Activated CD8-positive, alpha-beta memory T cell treated with anti-CD3 and anti-CD28 coated beads for 36 hours (primary cell): ENCODE measurements at regions not wholly inside any gene's neighbourhood (a gene's known extent, or its start where the extent isn't known, plus 50 kb on each side); places are given as distances from the start of the nearest gene placed in this dataset.

Experiments used
- CTCF ChIA-PET: fragments of 350-600 bp; sonication (Branson Sonifier 250); formaldehyde crosslinking; loops from one replicate; lab custom pipeline; 2021; ENCODE audit warnings: antibody characterized with exemption; lab: Charles Lee
- POLR2A ChIA-PET: fragments of 350-600 bp; sonication (Branson Sonifier 250); formaldehyde crosslinking; loops from one replicate; lab custom pipeline; 2021; ENCODE audit warnings: antibody characterized with exemption; lab: Charles Lee

DNA sequence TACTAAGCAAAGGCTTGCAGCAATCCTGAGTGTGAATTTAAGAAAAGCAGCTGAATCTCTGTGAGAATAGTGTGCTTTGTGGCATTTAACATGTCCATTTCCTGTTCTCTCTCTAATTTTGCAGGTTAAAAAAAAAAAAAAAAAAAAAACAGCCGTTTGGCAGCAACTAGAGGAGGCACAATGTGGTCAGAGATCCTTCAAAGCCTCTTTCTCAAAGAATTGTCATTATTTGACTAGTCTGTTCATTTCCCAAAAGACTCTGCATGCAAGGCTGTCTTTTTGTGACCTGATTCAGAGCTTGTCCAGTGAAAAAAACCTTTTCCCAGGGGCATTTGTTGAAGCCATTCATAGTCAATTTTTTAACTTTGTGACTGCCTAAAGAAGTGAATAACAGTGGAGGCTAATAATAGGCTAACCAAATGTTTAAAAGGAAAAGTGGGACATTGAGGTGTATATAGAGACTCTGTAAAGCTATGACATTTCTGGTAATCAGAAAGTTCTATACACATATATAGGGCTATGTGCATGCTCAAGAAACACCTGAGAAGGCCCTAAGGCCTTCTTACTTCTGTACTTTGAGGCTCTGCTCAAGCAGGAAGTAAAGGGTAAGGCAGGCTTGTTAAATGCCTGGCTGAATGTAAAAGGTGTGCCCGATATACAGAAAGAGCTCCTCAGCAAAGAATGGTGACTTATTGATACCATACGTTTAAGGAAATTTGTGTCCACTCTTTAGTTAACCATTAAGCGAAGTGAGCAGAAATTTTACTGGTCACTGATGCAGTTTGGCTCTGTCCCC is 289.6 kb upstream of the RAB6C start:
- CTCF ChIA-PET: no interaction called here
- POLR2A ChIA-PET: no interaction called here

DNA sequence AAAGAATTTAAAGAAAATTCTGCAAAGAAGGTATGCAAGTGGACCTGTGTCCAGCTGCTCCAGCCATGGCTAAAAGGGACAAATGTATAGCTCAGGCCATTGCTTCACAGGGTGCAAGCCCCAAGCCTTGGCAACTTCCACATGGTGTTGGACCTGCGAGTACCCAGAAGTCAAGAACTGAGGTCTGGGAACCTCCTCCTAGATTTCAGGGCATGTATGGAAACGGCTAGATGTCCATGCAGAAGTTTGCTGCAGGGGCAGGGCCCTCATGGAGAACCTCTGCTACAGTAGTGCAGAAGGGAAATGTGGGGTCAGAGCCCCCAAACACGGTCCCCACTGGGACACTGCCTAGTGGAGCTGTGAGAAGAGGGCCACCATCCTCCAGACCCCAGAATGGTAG is 284.0 kb upstream of the RAB6C start:
- ChIA-PET CTCF (no interaction called here), POLR2A (no interaction called here)

DNA sequence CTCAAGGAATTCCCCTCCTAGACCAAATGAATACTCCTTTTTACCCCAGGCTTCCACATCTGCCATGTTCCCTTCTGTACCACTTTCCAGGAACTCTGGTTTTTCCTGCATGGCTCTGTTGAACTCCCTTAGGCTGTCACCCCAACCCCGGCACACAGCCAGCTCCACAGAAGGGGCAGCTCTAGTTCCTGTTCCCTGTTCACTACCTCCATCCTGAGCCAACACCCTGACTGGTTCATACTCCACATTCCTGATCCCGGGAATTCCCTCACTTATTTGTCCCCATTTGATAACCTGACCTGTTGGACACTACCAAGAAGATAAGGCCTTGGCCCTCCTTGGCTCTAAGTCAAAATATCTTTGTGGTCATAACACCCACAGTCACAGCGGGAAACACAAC is 280.9 kb upstream of the RAB6C start:
- ChIA-PET CTCF (no interaction called here), POLR2A (no interaction called here)

DNA sequence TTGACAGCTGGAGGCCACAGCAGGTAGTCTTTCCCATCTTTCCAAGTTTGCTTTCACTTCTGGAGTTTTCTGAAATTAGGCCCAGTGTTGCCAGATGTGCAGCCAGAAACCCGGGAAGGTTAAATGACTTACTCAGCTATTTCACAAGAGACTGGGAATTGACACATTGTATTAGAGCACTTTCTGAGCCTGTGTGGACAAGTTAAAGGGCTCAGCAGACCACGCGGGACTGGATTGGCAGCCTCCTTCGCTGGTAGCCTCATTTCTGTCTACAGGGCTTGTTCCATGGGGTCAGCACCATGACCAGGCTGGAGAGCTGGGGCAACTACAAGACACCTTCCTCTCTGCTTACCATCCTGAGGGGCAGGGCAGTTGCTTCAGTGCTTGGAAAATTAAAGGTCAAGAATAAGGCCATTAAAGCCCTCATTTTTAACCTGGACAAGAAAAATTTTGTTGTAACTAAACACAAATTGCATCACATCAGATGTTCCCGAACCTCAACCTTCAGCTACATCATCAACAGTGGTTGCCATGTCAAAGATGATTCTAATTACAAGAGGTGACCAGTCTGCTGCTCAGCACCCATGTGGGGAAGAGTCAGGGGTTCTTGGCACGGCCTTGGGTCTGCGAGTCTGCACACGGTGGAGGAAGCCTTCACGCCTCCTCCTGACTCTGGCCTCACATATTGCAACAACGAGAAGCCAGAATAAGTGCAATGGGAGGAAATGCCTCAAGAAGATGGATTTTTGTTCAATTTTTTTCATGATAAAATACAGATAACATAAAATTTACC is 279.5 kb upstream of the RAB6C start:
- ChIA-PET POLR2A (no interaction called here), CTCF (no interaction called here)

DNA sequence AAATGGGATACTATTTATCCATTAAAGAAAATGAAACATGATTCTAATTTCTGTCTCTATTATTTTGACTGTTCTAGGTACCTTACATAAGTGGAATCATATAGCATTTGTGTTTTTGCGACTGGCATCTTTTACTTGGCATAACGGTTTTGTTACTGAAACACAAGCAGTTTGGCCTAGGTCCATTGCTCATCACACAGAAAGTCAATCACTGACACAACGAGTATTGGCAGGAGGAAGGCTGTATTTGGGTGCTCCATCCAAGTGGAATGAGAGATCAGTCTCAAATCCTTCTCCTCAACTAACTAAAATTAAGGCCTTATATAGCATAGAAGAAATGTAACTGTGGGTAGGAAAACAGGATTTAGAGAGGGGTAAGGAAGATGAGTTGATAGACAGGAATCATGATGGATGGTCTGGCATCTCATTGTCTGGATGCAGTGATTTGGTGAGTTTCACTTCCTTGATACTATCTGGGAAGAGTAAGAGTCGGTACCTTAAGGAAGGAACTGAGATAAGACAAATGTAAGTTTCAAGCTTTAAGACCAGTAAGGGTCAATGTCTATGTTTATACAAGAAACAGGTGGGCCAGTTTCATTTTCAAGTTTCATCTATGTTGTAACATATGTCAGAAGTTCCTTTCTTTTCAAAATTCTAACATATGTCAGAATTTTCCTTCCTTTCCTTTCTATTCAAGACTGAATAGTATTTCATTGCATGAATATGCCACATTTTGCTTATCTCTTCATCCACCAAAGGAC is 276.9 kb upstream of the RAB6C start:
- ChIA-PET POLR2A (no interaction called here), CTCF (no interaction called here)

DNA sequence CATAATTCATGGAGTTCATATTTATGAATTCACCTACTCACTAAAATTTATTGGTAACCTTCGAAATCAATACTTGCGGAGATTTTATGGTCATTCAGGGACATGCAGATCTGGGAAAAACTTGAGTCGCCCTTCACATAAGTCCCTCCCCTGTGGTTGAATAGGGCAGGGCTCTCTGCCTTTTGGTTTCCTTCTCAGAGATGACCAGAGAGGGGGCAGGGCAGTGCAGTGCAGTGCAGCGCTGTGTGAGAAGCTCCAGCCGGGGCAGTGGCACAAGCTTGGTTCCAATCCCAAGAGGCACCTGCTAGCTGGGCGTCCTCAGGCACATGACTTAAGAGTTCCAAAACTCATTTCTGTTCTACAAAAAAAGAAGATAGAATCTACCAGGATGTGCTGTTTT is 274.4 kb upstream of the RAB6C start:
- CTCF ChIA-PET: no interaction called here

DNA sequence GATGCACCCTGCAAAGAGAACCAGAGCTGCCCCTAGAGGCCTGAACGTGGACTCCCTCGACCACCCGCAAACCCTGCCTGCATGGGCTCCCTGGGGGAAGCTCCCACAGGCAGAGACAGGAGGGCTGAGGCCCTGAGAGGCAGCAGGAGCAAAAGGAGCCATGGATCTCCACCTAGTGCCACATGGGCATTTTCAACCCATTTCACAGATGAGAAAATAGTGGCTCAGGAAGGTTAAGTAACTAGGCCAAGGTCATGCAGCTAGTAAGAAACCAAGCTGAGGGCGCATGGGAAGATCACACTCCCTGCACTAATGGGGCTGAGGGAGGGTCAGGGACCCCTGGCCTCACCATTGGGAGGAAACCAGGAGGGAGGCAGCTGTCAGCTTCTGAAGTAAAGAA is 271.7 kb upstream of the RAB6C start:
- POLR2A ChIA-PET: no interaction called here
- CTCF ChIA-PET: no interaction called here

More for the DNA sequence above, 274.4 kb upstream of the RAB6C start:
- POLR2A ChIA-PET: no interaction called here

DNA sequence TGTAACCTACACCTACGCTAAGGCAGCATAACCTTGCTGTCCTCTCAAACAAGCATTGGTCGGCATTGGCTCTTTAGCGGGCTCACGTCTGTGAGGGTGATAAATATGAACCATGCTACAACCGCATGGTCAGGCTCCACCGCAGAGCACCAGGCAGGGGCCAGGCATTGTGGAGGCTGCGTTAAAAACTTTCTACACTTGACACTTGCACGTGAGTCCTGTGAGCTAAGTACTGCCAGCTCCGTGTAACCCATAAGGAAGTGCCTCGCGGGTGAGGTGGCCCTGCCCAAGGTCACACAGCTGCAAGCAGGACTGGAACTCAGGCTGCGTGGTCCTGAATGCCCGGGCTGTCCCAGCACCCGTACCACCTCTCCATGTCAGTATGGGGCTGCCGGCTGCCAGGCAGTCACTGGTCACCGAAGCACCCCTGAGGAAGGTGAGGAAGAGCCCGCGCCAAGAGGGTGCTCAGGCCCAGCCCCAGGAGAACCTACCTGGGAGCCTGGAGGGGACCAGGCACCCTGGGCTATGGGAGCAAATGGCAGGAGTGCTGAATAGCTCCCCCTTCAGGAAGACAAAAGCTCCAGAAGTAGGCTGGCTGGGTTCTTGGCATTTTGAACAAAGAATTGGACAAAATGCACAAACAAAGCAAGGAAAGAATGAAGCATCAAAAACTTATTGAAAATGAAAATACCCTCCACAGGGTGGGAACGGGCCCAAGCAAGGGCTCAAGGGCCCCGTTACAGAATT is 271.1 kb upstream of the RAB6C start:
- POLR2A ChIA-PET: no interaction called here
- CTCF ChIA-PET: no interaction called here

DNA sequence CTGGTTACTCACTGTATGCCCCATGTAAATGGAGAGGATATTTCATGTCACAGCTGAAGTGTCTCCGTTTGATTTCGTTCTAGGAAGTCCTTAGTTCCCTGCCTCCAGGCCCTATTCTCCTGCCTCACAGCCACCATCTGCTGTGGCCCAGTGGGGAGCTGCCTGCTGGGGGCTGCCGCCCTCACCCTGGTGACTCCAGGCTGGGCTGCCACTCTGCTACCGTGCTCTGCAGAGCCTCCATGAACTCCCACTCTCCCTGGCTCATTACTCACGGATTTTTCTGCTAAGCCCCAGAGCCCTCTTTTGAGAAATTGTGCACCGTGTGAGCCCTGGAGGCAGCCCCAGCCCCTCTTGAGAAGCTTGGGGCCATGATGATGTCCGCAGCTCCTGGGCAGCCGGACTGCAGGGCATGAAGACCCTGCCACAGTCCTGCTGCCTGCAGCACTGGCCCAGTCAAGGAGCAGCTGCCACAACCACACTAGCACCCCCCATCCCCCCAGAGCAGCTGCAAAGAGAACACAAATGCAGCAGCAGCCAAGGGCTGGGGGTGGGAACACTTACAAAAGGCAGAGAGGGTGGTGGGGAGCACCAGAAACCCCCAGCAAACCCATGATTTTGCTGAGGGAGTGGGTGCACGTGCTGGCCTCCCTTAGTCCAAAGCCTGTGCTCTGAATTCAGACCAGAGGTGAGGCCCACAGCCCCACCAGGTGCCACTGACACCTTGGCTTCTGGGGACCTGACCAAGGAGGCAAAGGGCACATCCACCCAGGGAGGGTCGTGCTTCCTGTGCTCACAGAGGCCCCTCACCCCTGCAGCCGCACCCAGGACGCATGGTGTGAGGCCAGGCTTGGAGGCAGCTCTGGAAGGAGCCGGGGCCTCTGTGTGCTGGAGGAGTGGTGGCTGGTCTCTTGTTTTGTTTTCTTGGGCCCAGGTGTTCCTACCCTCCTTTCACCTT is 270.2 kb upstream of the RAB6C start:
- ChIA-PET POLR2A (no interaction called here), CTCF (no interaction called here)

DNA sequence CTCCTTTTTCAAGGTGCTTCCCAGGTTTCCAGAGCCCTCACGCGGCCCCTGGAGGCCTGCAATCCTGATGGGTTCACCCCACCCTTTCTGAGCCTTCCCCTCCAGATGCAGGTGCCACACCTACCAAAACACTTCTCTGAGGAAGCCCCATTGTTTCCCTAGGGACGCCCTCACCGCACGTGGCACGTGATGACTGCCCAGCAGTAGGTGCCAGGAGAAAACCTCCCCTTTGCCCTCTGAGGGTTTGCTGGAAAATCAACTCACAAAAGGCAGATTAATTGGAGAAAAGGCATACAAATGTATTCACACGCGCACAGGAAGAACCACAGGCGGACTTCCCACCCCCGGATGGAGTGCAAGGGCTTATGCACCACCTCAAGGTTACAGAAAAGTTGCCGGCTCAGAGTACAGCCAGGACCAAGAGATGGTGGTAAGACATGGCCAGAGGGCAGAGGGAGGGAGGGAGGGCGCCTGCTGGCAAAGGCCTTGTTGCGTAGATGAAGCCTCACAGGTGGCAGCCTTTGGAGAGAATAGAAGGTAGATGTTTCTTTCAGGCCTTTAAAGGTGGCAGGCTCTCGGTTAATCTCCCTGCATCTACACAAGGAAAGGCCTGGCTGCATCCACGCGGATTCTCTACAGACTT is 269.4 kb upstream of the RAB6C start:
- ChIA-PET POLR2A (no interaction called here), CTCF (no interaction called here)

DNA sequence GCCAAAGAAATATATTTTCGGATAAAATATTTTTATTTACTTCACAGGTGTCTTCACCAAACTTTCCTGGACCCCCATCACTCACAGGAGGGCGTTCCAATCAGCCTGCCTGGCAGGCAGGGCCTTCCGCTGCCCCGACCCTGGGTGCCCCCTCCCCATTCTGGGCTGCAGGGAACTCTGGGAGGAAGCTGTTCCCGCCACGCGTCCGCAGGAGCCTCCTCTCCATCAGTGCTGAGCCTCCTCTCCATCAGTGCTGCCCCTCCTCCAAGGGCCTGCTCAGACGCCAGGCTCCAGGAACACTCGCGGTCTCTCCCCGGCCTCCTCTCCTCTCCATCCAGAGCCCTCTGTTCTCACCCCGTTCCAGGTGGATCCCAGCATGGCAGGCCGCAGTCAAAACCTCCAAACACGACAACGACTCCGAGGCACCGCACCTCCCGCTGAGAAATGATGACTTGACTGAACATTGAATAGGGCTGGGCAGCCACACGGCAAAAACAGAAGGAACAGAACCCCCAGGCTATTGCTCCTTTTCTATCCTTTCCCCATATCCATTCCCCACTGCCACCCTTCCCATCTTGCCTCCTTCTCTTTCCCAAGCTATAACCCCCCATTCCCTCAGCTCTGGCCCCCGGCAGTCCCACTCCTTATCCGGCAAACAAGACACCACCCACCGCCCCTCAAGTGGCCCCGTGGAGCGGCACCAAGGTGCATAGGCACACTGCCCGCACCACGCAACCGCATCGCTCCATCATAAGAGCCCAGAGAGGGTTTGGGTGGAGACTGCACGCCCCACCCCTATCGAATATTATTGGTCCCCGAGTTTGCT is 268.6 kb upstream of the RAB6C start:
- ChIA-PET CTCF (no interaction called here), POLR2A (no interaction called here)

DNA sequence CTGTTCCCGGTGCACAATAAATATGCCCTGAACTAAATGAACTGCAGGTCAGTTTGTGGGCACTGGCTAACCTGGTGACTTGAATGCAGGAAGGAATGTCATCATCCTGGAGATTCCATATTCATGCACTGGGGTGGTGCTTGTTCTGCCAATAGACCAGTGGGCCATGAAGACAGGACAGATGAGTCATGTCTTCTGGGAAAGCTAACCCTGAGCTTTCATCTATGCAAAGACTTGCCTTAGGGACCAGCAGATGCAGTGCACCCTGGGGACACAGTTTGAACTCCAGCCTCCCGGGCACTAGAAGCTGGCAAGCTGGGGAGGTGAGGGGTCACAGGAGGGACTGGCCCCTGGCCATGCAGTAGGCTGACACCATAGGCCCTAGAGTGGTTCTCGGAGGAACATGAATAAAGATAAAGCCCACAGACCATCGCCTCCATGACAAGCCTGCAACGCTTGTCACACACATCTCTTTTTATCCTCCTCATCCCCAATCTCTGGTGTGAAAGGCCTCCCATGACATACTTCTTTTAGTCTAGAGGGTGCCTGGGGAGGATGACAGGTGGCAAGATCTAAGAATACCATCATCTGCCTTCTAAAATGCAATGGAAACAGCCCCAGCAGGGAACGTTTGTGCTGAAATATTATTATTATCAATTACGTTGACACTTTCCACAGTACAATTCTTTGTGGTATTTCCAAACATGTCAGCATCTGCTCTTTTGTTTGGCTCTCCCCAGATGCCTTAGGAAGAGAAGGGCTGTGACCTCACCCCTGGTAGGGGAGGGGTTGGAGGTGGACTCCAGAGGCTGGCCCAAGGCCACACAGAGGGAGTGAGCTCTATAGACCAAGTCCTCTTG is 267.4 kb upstream of the RAB6C start:
- ChIA-PET CTCF (no interaction called here), POLR2A (no interaction called here)

DNA sequence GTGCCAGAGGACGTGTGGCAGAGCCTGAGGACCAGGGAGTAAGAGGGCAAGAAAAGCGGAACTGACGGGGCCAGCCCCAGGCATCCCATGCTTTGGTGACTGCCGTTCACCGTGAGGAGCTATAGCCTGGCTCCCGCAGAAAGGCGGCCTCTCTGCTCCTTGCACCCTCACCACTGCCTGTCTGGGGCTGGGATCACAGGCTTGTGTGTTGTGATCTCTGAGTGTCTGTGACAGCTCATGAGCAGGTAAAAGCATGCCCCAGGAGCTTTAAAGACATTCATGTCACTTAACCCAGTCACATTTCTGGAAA is 266.8 kb upstream of the RAB6C start:
- POLR2A ChIA-PET: no interaction called here
- CTCF ChIA-PET: no interaction called here

DNA sequence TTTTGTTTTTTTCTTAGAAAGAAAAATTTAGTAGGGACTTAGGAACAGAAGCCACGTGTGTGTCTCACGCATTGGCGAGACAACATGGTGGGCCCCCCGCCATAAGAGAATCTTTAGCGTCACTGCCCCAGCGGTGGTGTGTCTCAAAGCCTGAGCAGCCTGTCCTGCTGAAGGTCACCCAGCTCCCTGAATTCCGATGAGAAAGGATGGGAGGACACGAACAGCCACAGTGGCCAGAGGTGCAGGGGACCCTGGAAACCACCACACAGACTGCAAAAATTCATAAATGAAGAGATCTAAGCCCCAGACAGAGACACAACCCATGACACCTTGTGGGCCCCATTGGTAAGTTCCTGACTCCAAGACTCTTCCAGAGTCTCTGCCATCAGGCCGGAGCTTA is 266.1 kb upstream of the RAB6C start:
- POLR2A ChIA-PET: no interaction called here
- CTCF ChIA-PET: no interaction called here

DNA sequence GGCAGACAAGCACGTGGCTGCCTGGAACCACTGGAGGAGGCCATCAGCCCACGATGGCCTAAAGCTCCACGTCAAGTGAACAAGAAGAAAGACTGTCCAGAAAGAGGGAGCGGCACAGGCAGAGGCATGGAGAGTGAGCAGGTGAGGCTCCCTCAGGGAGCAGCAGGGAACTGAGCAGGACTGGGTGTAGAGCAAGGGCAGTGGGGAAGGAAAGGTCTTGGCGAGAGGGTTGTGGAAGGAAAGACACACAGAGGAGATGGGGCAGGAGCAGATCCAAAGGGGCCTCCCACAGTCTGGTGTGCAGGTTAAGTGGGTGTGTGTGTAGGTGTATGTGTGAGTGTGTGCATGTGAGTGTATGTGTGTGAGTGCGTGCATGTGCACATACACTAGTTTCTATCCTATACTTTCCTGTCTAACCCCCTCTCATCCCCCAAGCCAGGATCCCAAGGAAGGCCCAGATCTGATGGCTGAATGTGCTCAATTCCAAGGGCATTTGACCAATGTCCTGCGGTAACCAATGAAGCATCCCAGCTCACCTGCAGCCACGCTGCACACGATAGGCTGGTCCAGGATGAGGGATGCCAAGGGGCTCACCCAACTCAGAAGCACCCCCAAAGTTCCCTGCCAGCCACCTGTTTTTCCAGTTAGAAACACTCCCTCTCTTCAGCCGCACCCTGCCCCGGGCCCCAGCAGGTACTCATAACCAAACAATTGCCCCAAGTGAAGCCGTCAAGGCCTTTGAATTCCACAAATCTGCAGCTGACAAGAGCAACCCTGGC is 262.5 kb upstream of the RAB6C start:
- CTCF ChIA-PET: no interaction called here
- POLR2A ChIA-PET: no interaction called here

DNA sequence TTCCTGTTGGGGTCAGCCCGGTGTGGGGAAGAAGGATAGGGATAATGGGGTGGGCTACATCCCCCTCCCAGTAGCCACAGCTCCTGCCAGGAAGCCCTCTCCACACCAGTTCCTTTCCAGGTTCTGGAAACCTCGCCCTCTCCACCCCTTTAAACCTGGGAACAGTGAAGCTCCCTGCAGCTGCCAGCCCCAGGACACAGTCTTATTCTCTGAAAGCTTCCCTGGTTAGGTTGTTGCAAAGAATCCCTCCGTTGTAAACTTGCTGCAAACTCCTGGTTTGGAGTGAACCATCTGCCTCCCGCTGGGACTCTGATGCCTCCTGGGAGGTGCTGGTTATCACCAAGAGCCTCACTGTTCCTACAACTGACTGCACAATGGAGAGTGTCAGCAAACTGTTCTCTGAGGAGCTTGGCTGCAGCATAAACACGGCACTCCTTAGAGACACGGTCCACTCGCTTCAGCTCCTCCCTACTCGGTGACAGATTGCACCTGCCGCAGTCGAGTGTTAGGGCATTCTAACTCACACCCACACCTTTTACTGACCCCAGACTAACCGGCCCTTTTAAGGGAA is 261.8 kb upstream of the RAB6C start:
- POLR2A ChIA-PET: no interaction called here
- CTCF ChIA-PET: no interaction called here
